ENCODE measurements at regions not wholly inside any gene's neighbourhood (a gene's known extent, or its start where the extent isn't known, plus 50 kb on each side); places are given as distances from the start of the nearest gene placed in this dataset.
A peak's percentile ranks its signal among the peaks of the same experiment; 100 is the strongest.

DNA sequence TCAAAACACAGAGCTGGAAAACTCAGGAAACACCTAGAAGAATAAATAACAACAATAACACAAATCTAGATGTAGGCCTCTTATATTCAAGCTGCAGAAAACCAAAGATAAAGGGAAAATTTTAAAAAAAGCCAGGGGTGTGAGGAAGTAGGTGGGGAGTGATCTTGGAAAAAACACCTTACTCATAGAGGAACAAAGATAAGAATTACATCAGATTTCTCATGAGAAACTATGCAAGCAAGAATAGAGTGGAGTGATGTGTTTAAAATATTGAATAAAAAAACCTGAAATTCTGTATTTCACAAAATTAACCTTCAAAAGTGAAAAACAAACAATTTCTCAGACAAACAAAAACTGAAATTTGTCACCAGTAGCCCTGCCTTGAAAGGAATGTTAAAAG, 265.5 kb upstream of the RGS18 start:
- Histone ChIP-seq H3K4me3 (ENCODE audit: extremely low read depth, insufficient read depth, low read length, poor library complexity, severe bottlenecking) (no peak overlapping the region), H3K36me3 (ENCODE audit: control insufficient read depth, insufficient read depth, low read length) (no peaks in the 10 kb centered on the region), H3K9me3 (ENCODE audit: control insufficient read depth, low read length) (no peaks in the 10 kb centered on the region), H3K27ac (ENCODE audit: low read depth, low read length, severe bottlenecking) (no peak overlapping the region), H3K4me1 (ENCODE audit: control insufficient read depth, insufficient read depth, low read length, poor library complexity, severe bottlenecking) (peaks cover 5% of the 10 kb centered on the region)

GRCh38 chr1:191895049-191895448, 263.2 kb upstream of the RGS18 start:
- H3K4me1 ChIP-seq (ENCODE audit: control insufficient read depth, insufficient read depth, low read length, poor library complexity, severe bottlenecking) = peaks cover 5% of the 10 kb centered on the region
- H3K4me3 ChIP-seq (ENCODE audit: extremely low read depth, insufficient read depth, low read length, poor library complexity, severe bottlenecking) = no peak overlapping the region
- peak overlapping the region; percentile 11 for H3K27ac ChIP-seq (ENCODE audit: low read depth, low read length, severe bottlenecking)
- H3K9me3 ChIP-seq (ENCODE audit: control insufficient read depth, low read length) = no peaks in the 10 kb centered on the region
- WGBS, 2 experiments (ENCODE audit: insufficient coverage in 2 of 2) = 86 to 100% methylated on average over 1 of the region's 2 CpGs
- H3K36me3 ChIP-seq (ENCODE audit: control insufficient read depth, insufficient read depth, low read length) = no peaks in the 10 kb centered on the region

DNA sequence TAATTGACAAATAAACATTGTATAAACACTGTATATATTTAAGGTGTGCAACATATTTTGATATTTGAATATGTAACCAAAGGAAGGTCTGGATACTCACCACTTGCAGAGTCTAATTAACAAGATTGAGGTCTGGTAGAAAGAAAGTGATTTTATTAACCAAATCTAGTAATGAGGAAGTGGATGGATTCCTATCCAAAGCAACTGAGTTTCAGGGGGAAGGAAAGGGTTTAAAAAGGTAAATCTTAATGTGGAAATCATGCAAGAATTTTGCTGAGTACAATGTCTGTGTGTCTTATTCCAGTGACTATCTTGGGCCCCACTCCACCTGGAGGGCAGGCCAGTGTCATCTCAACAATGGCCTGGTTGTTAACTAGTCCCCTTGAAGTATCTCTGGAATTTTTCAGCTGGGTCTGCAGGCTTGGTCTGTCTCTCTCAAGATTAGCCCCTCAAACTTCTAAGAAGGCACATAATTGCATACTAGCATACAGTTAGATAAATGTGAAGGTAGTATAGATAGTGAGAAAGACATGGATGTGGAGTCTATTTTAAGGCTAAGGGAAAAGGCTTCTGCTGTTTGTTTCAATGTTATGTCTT, 262.7 kb upstream of the RGS18 start:
- H3K4me1 ChIP-seq (ENCODE audit: control insufficient read depth, insufficient read depth, low read length, poor library complexity, severe bottlenecking) = peaks cover 5% of the 10 kb centered on the region
- no peaks in the 10 kb centered on the region for H3K36me3 ChIP-seq (ENCODE audit: control insufficient read depth, insufficient read depth, low read length)
- no peaks in the 10 kb centered on the region for H3K9me3 ChIP-seq (ENCODE audit: control insufficient read depth, low read length)
- H3K27ac ChIP-seq (ENCODE audit: low read depth, low read length, severe bottlenecking) = peak overlapping the region; percentile 11
- H3K4me3 ChIP-seq (ENCODE audit: extremely low read depth, insufficient read depth, low read length, poor library complexity, severe bottlenecking) = no peak overlapping the region

DNA sequence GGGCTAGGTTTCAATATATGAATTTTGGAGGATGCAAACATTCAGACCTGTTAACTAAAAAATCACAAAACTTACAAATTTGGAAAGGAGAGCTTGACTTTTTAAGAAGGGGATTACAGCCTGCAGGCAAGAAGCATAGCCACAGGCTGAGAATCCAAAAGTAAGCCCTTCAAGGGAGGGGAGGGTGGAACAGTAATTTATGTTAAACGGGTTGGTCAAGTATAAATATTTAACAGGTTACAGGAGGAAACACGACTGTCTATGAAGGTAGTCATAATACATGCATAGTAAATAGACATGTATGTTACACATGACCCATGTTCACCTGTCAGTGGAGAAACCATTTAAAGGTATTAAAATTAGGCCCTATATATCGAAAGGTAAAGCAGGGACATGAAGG, 261.1 kb upstream of the RGS18 start:
- peaks cover 5% of the 10 kb centered on the region for H3K4me1 ChIP-seq (ENCODE audit: control insufficient read depth, insufficient read depth, low read length, poor library complexity, severe bottlenecking)
- WGBS, 2 experiments (ENCODE audit: insufficient coverage in 2 of 2) = 93 to 100% methylated on average over 1 of the region's 3 CpGs
- no peak overlapping the region for H3K4me3 ChIP-seq (ENCODE audit: extremely low read depth, insufficient read depth, low read length, poor library complexity, severe bottlenecking)
- H3K27ac ChIP-seq (ENCODE audit: low read depth, low read length, severe bottlenecking) = no peak overlapping the region
- H3K36me3 ChIP-seq (ENCODE audit: control insufficient read depth, insufficient read depth, low read length) = no peaks in the 10 kb centered on the region
- no peaks in the 10 kb centered on the region for H3K9me3 ChIP-seq (ENCODE audit: control insufficient read depth, low read length)

DNA sequence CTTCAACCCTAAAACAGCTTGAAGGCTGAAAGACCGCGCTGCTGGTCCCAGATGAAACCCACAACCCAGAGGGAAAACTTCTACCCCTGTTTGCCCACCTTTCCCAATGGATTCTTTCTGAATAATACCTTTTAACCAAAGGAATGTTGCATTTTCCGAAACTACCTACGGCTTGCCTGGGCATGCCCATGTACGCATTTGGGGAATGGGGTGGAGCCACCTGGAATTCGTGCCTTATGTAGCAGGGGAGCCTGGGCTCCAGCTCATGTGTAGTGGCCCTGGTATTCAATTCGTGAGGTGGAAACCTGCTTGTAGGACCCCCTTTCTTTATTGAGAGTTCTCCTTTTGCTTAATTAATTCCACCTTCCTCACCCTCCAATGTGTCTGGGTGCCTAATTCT, 256.6 kb upstream of the RGS18 start:
- H3K36me3 ChIP-seq (ENCODE audit: control insufficient read depth, insufficient read depth, low read length) = no peaks in the 10 kb centered on the region
- no peaks in the 10 kb centered on the region for H3K4me1 ChIP-seq (ENCODE audit: control insufficient read depth, insufficient read depth, low read length, poor library complexity, severe bottlenecking)
- no peaks in the 10 kb centered on the region for H3K9me3 ChIP-seq (ENCODE audit: control insufficient read depth, low read length)
- 71 to 92% methylated on average over 5 to 6 of the region's 7 CpGs for WGBS, 2 experiments (ENCODE audit: insufficient coverage in 2 of 2)
- H3K4me3 ChIP-seq (ENCODE audit: extremely low read depth, insufficient read depth, low read length, poor library complexity, severe bottlenecking) = no peak overlapping the region
- no peak overlapping the region for H3K27ac ChIP-seq (ENCODE audit: low read depth, low read length, severe bottlenecking)

DNA sequence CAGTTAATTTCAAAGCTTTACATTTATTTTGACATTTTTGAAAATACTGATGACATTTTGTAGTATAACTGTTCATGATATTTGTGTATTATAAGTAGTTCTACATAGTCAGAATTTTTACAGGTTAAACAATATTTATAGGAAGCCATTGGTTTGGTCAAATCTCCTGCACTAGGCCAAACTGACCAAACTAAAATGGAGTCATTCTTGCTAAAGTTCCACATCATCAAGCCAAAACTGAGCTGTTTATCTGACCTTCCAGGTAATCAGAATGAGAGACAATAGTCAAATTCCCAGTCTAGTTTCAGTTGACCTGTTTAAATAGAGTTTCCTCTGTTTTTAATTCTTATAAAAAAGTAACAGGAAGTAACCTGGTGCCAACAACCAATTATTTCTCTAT, 253.3 kb upstream of the RGS18 start:
- Histone ChIP-seq H3K9me3 (ENCODE audit: control insufficient read depth, low read length) (no peaks in the 10 kb centered on the region), H3K4me3 (ENCODE audit: extremely low read depth, insufficient read depth, low read length, poor library complexity, severe bottlenecking) (no peak overlapping the region), H3K36me3 (ENCODE audit: control insufficient read depth, insufficient read depth, low read length) (no peaks in the 10 kb centered on the region), H3K4me1 (ENCODE audit: control insufficient read depth, insufficient read depth, low read length, poor library complexity, severe bottlenecking) (no peaks in the 10 kb centered on the region), H3K27ac (ENCODE audit: low read depth, low read length, severe bottlenecking) (no peak overlapping the region)

- Histone ChIP-seq H3K27ac (ENCODE audit: low read depth, low read length, severe bottlenecking) (no peak overlapping the region), H3K36me3 (ENCODE audit: control insufficient read depth, insufficient read depth, low read length) (no peaks in the 10 kb centered on the region), H3K4me1 (ENCODE audit: control insufficient read depth, insufficient read depth, low read length, poor library complexity, severe bottlenecking) (no peaks in the 10 kb centered on the region), H3K4me3 (ENCODE audit: extremely low read depth, insufficient read depth, low read length, poor library complexity, severe bottlenecking) (no peak overlapping the region), H3K9me3 (ENCODE audit: control insufficient read depth, low read length) (no peaks in the 10 kb centered on the region)
- 100% methylated on average over 1 of the region's 1 CpG; no CpG with 5 or more reads in 1 of the 2 experiments for WGBS, 2 experiments (ENCODE audit: insufficient coverage in 2 of 2)
Observed at GRCh38 chr1:191905781-191906180, 252.5 kb upstream of the RGS18 start.

- Histone ChIP-seq H3K36me3 (ENCODE audit: control insufficient read depth, insufficient read depth, low read length) (no peaks in the 10 kb centered on the region), H3K27ac (ENCODE audit: low read depth, low read length, severe bottlenecking) (no peak overlapping the region), H3K4me1 (ENCODE audit: control insufficient read depth, insufficient read depth, low read length, poor library complexity, severe bottlenecking) (no peaks in the 10 kb centered on the region), H3K9me3 (ENCODE audit: control insufficient read depth, low read length) (no peaks in the 10 kb centered on the region), H3K4me3 (ENCODE audit: extremely low read depth, insufficient read depth, low read length, poor library complexity, severe bottlenecking) (no peak overlapping the region)
- 60 to 100% methylated on average over 1 of the region's 2 CpGs for WGBS, 2 experiments (ENCODE audit: insufficient coverage in 2 of 2)
Observed at GRCh38 chr1:191907121-191907520, 251.1 kb upstream of the RGS18 start.

DNA sequence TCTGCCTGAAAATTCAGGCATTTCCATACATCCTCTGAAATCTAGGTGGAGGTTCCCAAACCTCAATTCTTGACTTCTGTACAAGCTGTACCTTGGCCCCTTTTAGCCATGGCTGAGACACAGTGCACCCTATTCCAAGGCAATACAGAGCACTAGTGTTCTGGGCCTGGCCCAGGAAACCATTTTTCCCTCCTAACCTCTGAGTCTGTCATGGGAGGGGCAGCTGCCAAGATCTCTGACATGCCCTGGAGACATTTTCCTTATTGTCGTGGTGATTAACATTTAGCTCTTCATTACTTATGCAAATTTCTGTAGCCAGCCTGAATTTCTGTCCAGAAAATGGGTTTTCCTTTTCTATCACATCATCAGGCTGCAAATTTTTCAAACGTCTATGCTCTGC, 248.0 kb upstream of the RGS18 start:
- 87 to 92% methylated on average over 2 of the region's 2 CpGs for WGBS, 2 experiments (ENCODE audit: insufficient coverage in 2 of 2)
- no peaks in the 10 kb centered on the region for H3K4me1 ChIP-seq (ENCODE audit: control insufficient read depth, insufficient read depth, low read length, poor library complexity, severe bottlenecking)
- H3K36me3 ChIP-seq (ENCODE audit: control insufficient read depth, insufficient read depth, low read length) = no peaks in the 10 kb centered on the region
- H3K9me3 ChIP-seq (ENCODE audit: control insufficient read depth, low read length) = no peaks in the 10 kb centered on the region
- H3K27ac ChIP-seq (ENCODE audit: low read depth, low read length, severe bottlenecking) = no peak overlapping the region
- H3K4me3 ChIP-seq (ENCODE audit: extremely low read depth, insufficient read depth, low read length, poor library complexity, severe bottlenecking) = no peak overlapping the region

DNA sequence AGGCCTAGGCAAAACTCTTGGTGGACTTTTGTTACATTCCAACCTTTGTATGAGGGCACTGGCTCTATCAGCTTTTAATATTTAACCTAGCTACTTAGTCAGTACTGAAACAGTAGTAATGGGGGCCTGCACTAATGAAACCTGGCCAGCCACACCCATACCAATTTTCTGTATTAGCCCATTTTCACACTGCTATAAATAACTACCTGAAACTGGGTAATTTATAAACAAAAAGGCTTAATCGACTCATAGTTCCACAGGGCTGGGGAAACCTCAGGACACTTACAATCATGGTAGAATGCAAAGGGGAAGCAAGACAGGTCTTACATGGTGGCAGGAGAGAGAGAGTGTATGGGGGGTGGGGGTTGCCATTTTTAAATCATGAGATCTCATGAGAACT, 245.7 kb upstream of the RGS18 start:
- Histone ChIP-seq H3K27ac (ENCODE audit: low read depth, low read length, severe bottlenecking) (no peak overlapping the region), H3K36me3 (ENCODE audit: control insufficient read depth, insufficient read depth, low read length) (no peaks in the 10 kb centered on the region), H3K4me1 (ENCODE audit: control insufficient read depth, insufficient read depth, low read length, poor library complexity, severe bottlenecking) (no peaks in the 10 kb centered on the region), H3K9me3 (ENCODE audit: control insufficient read depth, low read length) (no peaks in the 10 kb centered on the region), H3K4me3 (ENCODE audit: extremely low read depth, insufficient read depth, low read length, poor library complexity, severe bottlenecking) (no peak overlapping the region)
- WGBS, 2 experiments (ENCODE audit: insufficient coverage in 2 of 2) = no CpG with 5 or more reads among the region's 1 CpG

DNA sequence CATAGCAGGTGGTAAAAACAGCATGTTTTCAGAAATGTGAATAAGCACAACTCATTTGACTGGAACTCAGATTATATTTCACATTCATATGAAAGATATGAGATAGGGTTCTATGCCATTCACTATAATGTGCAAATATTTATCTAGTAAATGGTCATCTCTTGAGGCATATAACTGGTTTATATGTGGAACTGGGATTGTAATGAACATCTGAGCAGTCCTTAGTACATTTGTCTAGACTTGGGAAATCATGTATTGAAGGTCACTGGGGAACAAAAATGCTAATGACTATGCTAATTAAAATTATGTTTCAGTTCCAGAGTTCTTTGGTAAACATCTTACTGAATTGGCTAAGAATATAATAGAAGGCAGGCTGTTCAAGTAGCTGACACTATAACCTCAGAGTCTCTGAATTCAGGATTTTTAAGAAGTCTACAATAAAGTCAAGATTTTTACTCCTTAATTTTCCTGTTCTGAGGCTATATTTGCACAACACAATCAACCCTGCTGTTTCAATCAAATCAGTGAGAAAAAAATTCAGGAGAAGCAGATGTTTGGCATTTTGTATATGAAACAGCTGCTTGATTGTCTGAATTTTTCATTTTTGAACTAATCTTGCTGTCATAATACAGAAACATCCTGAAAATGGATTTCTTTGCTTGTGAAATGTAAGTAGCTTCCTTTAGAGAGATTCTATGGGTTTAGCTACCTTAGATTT, 244.8 kb upstream of the RGS18 start:
- H3K9me3 ChIP-seq (ENCODE audit: control insufficient read depth, low read length) = no peaks in the 10 kb centered on the region
- H3K4me1 ChIP-seq (ENCODE audit: control insufficient read depth, insufficient read depth, low read length, poor library complexity, severe bottlenecking) = no peaks in the 10 kb centered on the region
- no peak overlapping the region for H3K27ac ChIP-seq (ENCODE audit: low read depth, low read length, severe bottlenecking)
- no peaks in the 10 kb centered on the region for H3K36me3 ChIP-seq (ENCODE audit: control insufficient read depth, insufficient read depth, low read length)
- no peak overlapping the region for H3K4me3 ChIP-seq (ENCODE audit: extremely low read depth, insufficient read depth, low read length, poor library complexity, severe bottlenecking)
